AG09309 (cell line): ENCODE measurements at regions not wholly inside any gene's neighbourhood (a gene's known extent, or its start where the extent isn't known, plus 50 kb on each side); places are given as distances from the start of the nearest gene placed in this dataset.

ENCODE experiments used
- DNase-seq: peaks from one replicate; pipeline ENCODE4 v3.0.0-alpha.2; 2010; ENCODE audit warnings: low read depth
- H3K4me3 ChIP-seq: 2 replicates; pipeline ENCODE4 v1.5.1; 2011; ENCODE audit warnings: mild to moderate bottlenecking, low read depth, low read length, moderate library complexity; ENCODE audit not compliant: control insufficient read depth
- TF ChIP-seq, protein P1 (sequence below): IDR thresholded peaks from 2 replicates; pipeline ENCODE4 v1.5.1; 2011; ENCODE audit warnings: mild to moderate bottlenecking, low read depth, low read length, inconsistent platforms; ENCODE audit not compliant: insufficient read depth, control insufficient read depth; ENCODE audit errors: missing control alignments

- TF ChIP-seq, protein P1, sequence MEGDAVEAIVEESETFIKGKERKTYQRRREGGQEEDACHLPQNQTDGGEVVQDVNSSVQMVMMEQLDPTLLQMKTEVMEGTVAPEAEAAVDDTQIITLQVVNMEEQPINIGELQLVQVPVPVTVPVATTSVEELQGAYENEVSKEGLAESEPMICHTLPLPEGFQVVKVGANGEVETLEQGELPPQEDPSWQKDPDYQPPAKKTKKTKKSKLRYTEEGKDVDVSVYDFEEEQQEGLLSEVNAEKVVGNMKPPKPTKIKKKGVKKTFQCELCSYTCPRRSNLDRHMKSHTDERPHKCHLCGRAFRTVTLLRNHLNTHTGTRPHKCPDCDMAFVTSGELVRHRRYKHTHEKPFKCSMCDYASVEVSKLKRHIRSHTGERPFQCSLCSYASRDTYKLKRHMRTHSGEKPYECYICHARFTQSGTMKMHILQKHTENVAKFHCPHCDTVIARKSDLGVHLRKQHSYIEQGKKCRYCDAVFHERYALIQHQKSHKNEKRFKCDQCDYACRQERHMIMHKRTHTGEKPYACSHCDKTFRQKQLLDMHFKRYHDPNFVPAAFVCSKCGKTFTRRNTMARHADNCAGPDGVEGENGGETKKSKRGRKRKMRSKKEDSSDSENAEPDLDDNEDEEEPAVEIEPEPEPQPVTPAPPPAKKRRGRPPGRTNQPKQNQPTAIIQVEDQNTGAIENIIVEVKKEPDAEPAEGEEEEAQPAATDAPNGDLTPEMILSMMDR, result no peak
- no peak overlapping the region for H3K4me3 ChIP-seq
- DNase-seq, result no peak
Observed at GRCh38 chr13:109427695-109428094, 358.7 kb downstream of the IRS2 start.

DNA sequence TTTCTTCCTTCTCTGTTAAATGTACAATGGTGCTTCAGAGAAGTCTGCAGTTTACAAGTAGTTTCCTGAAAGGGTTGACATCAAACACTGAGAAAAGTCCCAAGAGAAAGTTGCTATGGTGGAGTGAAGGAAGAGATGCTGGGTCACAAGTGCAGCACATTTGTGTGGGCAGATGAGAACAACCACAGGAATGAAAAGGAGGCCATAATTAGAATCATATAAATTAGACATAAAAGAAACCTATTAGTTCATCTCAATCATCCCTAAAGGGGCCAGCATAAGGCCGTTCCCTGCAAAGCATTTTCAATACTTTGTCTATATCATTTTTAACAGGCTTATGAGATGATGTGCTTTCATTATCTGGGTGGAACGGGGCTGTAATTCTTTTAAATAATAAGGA, 359.2 kb downstream of the IRS2 start:
- TF ChIP-seq, protein P1, result no peak
- no peak for DNase-seq
- no peak overlapping the region for H3K4me3 ChIP-seq

DNA sequence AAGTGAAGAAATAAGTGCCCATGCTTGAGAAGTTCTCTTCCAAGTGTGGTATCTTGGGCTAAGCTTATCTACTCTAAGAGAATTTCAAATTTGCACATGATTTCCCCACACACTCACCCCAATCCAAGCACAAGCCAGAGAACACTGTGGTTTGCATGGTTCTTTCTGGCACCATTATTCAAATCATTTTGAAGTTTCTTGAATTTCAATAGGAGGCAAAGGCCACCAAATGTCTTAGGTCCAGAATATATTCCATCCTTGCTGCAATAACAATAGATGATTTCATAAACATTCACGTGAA, 359.7 kb downstream of the IRS2 start:
- H3K4me3 ChIP-seq, result no peak overlapping the region
- no peak for DNase-seq
- TF ChIP-seq, protein P1, result no peak

DNA sequence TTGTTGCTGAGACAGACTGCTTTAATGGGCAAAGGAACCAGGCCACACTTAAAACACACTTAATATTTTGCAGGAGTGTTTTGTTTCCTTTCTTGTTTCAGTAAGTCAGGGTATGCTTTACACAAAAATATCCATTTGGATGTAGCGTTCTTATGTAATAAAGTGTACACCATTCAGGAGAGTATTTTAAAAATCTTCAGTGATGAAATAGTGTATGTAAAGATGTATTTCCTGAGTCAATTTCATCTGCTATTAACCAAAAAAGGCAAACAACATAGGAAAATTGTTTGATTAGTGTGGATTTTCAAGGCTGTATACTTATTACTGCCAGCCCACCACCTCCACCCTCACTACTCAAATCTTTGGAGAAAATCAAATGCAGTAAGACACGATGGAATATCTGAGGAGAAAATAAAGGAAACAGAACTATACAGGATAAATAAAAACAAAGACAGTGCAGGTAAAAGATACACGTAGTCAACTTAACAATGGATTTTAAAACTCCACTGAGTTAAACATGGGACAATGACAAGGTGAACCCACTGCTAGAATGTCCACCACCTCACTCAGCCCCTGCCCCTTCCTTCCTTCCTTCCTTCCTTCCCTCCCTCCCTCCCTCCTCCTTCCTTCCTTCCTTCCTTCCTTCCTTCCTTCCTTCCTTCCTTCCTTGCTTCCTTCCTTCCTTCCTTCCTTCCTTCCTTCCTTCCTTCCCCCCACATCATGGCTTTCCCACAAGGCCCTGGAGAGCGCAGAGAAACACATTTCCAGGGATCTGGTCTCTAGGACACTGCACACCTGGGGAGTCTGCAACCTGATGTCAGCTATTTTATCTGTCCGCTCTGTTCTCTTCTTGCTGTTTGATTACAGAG, 360.3 kb downstream of the IRS2 start:
- TF ChIP-seq, protein P1, result no peak
- H3K4me3 ChIP-seq, result no peak overlapping the region
- DNase-seq, result no peak

- no peak overlapping the region for H3K4me3 ChIP-seq
- TF ChIP-seq, protein P1, result no peak
- DNase-seq, result no peak
Observed at GRCh38 chr13:109422161-109422560, 364.2 kb downstream of the IRS2 start.

- H3K4me3 ChIP-seq, result no peak overlapping the region
- DNase-seq, result no peak
- TF ChIP-seq, protein P1, result no peak
Observed at GRCh38 chr13:109419896-109420295, 366.5 kb downstream of the IRS2 start.
